GM04504 (cell line): ENCODE measurements at regions not wholly inside any gene's neighbourhood (a gene's known extent, or its start where the extent isn't known, plus 50 kb on each side); places are given as distances from the start of the nearest gene placed in this dataset.

Experiments used
- DNase-seq: peaks from one replicate; pipeline ENCODE4 v3.0.0-alpha.2; 2012; ENCODE audit warnings: low read depth

DNA sequence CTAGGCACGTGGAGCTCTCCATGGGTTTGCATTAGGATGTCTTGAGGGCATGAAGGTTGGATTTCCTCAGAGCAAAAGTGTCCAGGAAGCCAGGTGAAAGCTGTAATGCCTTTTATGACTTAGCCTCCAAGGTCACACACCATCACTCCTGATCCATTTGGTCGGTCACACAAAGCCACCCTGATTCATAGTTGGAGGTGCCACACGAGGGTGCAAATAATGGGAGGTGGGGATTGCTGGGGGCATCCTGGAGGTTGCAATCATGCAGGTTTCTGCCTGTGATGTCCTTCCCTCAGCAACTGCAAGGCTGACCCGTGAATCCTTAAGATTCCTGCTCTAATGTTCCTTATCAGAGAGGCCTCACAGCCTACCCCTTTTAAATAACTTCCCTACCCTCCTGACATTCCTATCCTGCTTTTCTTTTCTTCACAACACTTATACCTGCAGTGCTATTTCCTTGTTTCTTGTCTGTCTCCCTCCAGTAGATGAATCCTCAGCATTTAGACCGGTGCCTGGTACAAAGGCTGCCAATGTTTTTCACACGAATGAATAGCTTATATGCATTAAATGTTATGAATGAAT lies 97.1 kb downstream of the LIPG start:
- DNase-seq = no peak

DNA sequence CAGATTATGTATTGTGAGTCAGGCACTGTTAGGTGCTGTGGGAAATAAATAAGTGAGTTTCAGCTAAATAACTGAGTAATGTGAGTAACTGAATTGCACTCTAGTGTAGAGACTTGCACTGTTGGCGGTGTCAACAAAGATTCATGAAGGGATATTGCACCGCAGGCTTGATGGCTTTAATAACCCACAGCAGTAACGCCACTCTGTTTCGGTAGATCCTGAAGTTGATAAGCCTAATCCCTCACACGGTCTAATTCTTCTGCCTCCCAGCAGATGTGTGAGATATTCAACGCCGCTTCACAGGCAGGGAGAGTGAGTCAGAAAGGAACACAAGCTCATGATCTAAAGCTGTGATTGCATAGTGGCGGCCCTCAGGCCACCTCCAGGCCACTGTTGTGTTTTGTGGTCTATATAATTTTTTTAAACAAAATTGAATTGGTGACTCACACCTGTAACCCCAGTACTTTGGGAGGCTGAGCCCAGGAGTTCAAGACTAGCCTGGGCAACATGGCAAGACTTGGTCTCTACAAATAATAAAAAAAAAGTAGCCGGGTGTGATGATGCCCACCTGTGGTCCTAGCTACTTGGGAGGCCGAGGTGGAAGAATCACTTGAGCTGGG lies 94.3 kb downstream of the LIPG start:
- DNase-seq = peak; percentile 12

DNA sequence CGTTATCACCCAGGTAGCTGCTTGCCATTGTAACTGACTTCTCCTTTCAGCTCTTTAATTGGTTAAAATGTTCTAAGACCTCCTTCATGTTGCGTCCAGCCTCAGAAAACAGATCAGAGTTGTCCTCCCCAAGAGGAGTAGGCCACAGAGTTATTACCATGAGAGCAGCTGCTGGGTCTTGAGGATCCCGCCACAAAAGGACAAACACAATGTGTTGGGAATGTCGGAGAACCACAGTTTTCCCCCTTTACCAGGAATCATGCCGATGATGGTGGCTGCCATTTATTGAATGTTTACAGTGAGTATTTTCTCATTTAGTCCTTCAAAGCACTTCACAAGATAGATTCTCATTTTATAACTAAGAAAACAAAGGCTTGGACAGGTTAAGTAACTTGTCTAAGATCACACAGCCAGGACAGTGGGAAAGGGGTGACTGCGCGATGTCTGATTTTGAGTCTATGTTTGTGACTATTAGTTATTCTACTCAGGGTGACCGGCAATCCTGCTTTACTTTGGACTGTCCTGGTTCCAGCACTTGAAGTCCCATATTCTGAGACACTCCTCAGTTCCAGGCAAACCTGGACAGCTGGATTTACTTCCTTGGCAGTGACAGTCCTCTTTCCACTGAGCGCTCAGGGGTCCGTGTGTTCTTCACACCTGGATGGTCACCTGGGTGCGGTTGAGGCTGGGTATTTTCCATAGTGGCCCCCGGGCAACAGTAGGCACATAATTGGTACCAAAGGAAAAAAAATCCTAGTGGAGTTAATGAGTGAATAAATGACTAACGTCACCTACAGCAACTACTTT lies 93.6 kb downstream of the LIPG start:
- DNase-seq = no peak

DNA sequence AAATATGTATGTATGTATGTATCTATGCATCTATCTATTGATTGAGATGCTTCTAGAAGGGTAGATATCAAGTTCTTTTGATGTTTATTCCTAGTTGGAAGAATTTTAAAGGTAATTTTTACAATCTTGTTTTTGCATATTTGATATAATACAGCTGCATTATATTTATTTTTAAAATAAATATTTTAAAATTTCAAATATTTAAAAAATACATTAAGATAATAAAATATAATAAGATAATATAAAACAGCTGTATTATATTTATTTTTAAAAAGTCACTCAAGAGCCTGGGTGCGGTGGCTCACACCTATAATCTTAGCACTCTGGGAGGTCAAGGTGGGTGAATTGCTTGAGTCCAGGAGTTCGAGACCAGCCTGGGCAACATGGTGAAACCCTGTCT lies 92.5 kb downstream of the LIPG start:
- DNase-seq = no peak

DNA sequence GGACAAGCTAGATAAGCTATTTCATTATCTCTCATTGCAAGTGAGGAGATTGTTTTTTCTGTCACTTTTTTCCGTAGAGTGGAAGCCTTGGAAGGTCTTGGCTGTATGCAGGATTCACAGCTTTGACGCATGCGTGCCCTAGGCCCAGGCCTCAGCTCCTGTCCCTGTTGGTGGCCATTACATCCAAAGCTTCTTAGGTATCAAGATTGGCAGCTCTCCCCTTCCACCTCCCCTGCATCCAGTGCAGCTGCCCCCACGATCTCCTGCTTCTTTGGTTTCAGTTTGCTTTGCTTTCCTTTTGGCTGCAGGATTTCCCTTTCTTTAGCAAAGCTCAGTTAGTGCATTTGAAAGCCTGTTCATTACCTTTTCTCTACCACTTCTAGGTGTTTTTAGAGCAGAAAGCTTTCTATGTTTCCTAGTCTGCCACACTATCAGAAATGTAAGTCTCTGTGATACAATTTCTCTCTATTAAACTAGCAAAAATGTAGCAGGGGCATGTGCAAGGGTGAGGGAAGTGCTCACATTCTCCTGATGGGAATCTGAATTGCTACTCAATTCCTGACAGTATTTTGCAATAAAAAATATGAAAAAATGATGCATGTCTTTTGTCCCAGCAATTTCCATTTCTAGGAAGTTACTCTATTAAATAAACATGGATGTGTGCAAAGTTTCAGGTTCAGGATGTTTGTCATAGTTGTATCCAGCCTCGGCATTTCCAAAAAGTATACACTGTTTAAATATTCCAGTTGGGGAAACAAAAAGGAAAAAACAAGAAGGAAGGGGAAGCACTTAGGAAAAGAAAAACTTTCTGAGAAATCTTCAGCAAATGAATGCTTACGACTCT lies 91.2 kb downstream of the LIPG start:
- no peak for DNase-seq

DNA sequence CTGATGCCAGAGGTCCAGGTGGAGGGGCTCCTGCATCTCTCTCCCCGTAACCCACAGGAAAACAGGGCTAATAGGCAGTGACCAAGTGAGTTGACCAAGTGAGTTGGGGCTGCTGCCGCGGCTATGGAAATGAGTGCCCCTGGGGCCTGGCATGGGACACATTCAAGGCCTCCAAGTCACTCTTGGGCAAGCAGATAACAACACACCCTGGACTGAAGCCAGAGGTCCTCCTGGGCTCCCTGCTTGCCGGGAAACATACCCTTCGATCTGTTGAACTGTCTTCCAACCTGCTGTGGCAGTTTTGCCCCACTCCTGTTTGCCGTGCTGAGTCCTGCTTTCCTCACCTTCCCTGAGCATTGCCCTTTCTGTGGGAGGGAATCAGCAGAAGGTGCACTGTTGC lies 89.2 kb downstream of the LIPG start:
- no peak for DNase-seq

DNA sequence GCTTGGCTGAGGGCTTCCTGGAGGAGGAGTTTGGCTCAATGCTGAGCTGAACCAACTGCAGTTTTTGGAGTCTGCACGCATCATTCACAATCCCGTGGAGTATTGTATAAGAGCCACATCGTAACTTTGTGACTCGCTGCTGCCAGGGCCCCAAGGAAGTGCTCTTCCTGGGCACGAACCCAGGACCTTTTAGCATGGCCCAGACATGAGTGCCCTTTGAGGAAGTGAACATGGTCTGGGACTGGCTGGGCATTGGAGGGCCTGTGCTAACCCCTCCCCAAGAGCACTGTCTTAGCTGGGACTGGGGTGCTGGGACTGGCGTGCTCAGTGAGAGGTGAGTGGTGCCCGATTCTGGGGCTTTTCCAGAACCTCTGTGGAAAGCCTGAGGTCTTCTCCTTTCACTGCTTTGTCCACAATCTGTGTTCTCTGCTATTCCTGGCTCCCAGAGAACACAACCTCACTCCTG lies 88.6 kb downstream of the LIPG start:
- DNase-seq = no peak

DNA sequence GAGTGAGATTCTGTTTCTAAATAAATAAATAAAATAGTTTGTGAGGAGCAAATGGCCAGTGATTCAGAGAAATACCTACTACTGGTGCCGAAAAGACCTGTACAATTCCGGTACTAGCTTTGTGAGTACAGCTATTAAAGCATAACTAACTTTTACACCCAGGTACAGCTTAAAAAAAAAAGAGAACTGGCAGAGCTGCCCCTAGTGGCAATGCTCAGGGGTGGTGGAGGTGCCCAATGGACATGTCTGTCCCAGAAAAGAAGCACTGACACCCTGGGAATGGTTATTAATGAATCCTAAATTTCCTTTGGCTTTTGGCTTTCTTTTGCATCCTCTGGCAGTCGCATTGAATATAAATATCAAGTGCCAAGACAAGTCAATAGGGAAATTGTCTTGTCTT lies 87.0 kb downstream of the LIPG start:
- DNase-seq = no peak
